NCI-H2171 treated with DMSO at 0.1 percent for 48 hours (cell line): ENCODE measurements at regions not wholly inside any gene's neighbourhood (a gene's known extent, or its start where the extent isn't known, plus 50 kb on each side); places are given as distances from the start of the nearest gene placed in this dataset.

Experiments
- DNase-seq: peaks from one replicate; lab custom pipeline; 2025; lab: John Stamatoyannopoulos, UW

DNA sequence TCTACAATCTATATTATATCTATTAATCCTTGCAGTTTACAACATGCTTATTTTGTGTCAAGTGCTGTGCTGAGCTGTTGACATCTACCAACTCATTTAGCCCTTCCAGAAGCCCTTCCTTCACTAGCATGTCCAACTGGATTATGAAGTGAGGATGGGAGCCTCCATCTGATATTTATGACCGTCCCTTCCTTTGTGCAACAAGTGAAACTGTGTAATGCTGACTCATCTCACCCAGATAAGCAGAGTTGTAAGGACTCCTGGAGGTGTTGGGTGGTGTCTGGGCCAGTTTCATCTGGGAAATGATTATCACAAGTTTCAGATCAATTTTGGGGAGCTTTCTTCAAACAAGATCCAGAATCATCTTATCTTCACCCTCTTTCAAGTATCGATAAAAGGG is 156.6 kb upstream of the ETAA1 start:
- DNase-seq = no peak

DNA sequence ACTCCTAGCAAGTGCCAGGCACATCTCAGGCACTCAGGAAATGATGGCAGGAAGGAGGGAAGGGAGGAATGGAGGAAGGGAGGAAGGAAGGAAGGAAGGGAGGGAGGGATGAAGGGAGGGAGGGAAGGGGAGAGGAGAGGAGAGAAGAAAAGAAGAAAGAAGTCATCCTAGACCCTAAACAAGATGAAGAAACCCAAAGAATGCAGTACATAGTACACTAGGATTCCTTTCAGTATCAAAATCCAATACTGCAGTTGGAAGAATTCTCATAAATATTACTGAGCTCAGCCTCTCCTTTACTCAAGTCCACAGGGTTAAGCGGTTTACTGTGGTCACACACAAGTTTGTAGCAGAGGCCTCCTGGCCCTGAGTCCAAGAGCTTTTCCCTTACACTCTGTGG is 155.7 kb upstream of the ETAA1 start:
- no peak for DNase-seq

DNA sequence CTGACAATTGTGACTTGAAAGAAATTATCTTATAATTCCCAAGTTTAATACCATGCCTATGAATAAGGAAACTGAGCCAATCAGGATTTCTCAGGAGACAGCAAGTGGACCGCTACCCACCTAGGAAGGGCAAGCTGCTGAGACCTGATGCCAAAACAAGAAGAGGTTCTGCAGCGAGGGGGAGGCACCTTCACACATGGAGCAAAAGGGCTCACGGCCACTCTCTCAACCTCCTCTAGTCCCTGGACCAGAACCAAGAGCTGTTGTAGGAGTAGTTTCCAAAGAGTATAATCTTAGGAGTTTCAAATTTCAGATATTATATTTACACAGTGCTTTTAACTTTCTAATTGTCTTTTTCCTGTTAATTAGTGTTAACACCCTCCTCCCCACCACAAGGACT is 154.7 kb upstream of the ETAA1 start:
- no peak for DNase-seq

DNA sequence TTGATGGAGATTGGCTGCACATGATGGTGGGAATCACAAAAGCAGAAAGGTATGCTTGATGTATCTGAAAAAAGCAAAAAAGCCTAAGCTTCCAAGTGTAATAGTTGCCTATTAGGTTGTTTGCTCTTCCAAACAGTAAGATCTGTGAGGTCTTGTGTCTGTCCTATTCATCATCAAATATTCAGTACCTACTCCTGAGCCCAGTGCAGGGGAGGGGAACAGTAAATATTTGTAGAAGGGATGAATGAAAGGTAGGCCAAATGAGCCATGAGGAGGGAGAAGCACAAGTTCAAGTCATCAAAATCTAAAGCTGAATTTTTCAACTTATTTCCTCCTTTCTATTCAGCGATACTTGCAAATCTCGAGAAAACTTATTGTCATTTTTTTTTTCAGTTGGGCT is 153.2 kb upstream of the ETAA1 start:
- DNase-seq = no peak

DNA sequence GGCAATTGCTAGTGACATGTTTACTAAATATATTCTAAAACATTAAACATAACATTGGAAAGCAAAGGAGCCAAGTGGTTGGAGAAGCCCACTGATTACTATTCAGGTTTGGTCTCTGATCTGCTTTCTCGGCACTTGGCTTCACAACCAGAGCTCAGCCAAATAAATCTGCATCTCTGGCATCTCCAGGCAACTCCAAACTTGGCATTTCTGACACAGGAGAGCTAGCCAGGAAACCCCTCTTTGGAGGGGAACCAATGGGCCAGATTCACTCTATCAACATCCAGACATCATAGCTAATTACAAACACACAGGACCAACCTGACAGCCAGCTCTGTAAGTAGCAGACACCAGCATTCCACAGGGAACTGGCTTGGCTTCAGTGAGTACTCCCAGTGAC is 150.3 kb upstream of the ETAA1 start:
- no peak for DNase-seq

DNA sequence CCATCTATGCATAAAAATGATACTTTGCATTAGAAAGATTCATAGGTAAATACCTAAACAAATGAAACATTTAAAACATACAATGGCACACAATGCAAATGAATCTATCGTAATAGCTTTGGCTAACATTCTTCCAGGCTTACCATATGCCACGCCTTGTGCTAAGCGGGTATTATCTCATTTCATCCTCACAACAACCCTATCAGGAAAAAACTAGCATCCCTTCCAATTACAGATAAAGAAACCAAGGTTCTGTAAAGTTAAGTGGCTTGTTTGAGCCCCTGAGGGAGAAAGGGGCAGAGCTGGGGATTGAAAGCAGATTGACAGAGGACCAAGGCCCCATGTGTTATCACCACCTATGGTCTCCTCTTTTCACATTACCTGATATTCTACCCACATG is 145.4 kb upstream of the ETAA1 start:
- no peak for DNase-seq

DNA sequence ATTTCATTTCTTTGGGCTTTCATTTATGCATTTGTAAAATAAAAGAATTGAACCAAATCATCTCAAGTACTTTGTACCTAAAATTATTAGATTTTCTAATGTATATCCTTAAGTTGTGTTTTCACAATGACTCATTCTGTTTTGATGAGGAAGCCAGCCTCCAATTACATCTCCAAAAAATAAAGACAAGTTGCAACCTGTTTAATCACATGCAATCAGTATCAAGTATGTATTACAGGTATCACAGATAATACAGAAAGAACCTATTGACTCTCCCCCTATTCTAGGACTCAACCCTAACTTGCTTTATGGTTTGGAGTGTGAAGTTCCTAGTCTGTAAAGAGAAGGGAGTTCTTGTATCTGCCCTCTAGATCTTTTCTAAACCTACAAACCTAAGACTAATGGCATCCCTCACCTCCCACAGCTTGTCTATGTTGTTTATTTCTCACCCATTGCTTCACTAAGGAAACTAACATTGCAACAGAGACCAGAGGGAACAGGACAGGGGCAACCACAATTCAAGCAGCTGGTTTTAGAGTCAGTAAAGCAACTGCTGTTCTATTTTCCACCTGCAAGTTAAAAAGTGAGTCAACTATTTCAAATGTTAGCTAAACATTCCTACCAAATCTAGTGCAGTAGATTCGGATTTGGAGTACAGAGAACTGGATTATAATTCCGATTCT is 141.1 kb upstream of the ETAA1 start:
- peak; percentile 43 for DNase-seq

DNA sequence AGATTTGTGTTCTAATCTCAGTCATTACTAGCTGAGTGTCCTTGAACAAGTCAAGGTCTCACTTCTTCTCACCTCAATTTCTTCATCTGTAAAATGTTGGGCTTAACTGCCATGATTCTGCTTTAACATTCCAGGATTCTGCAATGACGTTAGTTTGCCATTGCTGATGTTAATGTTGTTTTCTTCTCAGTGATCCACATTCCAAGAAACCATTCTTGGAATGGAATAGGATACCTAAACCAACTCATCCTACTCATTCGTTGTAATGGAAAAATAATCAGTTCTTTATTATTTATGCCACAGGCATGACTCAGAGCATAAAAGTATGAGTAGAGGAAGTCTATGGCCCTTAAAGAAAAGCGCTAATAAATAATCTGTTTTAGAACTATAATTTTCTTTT is 140.2 kb upstream of the ETAA1 start:
- no peak for DNase-seq

DNA sequence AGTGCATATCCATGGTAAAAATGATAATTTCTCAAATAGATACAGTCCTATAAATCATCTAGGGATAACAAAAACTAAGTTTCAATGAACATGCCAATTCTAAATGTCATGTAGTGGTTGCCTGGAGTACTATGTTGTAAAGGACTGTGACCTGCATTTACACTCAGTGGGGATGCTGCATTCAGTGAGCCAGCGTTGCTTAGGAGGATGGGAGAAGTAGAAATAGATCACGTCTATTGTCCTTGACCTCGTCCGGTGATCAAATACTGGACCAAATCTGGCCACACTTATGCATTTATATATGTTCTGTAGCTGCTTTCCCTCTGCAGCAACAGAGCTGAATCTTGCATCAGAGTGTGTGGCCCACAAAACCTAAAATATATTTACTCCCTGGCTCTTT is 139.0 kb upstream of the ETAA1 start:
- no peak for DNase-seq

DNA sequence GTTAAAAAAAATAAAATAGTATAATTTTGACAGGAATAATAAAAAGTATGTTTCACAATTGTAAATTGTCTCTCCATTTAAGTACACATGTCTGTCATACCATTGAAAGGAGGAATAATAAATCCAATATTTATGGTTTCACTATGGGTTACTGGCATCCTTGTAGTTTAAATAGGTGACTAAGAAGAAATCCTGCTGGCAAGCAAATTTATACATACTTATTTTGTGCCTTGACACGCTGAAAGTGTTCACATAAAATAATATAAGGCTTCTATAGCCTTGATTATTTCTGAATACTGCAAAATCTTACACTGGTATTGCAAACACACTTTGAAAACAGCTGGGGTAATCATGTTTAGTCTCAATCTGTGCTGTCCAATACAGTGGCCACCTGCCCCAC is 138.3 kb upstream of the ETAA1 start:
- no peak for DNase-seq

DNA sequence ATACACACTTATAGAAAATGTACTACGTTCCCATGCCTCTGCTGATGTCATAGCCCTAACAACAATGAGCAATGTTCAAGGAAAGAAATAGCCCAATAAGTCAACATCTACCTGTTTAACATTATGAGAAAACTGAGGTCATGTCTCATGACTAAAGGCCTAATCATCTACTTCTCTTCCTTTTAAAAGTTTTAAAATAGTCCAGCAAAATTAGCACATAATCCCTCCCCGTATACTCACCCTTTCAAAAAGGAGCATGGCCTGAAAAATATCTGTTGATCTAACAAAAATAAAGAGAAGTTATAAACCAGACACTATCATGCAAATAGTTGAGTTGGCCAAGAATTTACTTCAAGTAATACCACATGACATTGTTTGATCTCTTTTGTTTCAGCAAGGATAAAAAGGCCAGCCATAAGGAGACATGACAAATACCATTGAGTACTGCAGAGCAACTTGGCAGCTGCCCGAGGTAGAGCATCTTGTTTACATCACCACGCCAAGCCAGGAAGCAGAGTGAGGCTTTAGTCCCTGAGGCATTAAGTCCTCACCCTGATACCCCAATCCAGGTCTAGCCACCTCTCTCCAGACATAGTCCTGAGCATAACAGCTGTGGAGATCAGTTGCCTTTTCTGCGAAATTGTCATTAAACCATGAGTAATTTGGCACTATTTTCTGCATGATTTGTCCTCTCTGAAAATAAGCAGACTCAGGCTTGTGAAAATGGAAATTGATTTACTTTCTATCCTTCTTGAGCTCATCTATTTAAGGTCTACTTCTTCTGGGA is 137.4 kb upstream of the ETAA1 start:
- peak; percentile 92 for DNase-seq

DNA sequence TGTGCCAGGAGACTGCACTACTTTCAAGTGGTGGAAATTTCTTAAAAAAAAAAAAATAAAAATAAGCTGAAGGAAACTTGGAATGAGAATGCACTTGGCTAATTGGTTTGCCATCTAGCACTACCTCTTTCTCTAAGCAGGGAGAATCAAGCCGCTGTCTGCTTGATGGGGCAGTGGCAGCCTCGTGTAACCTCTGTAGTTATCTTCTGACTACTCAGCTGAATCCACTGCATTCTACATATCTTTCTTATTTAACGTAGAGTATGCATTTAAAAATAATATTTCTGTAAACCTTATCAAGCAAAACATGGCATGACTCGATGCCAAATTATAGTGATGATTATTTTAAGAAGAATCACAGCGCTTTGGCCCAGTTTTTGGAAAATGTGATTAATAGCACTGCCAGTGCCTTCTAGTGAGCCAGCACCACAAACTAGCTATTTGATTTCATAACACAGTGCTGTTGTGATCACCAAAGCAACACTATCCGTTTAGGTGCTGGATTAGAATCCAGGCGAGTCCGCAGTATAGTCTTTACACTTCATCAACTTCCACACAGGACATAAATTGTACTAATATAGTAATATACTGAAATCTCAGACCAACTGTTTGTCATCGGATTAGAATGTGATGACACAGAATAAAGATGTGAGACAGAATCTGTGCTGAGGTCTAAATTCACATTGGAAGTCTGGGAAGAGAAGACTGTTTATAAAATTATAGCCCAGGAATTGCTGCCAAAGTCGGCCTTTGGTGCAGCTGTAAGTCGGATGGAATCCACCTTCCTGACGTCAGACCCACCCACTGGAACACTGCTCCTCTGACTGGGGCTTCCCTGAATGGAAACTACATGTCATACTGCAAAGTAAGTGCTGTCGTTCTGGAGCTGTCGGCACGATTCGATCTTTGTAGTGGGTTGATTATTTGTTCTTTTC is 136.5 kb upstream of the ETAA1 start:
- peak; percentile 80 for DNase-seq

DNA sequence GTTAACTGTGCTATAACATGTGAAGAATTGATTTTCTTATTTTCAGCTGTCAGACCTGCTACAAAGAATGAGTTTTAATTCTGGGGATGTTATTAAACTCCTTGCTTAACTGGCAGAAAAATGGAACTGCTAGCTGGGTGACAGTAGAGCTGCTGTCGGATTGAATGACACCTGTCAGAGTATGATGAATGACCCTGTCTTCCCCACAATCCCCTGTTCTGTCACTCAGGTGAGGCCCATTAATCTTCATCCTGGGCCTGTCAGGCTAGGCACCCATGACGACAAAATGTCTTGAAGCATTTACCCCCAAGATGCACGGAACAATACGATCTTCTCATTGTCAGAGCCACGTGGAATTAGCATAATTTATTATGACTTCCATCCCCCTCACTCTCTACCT is 129.9 kb upstream of the ETAA1 start:
- DNase-seq = no peak

DNA sequence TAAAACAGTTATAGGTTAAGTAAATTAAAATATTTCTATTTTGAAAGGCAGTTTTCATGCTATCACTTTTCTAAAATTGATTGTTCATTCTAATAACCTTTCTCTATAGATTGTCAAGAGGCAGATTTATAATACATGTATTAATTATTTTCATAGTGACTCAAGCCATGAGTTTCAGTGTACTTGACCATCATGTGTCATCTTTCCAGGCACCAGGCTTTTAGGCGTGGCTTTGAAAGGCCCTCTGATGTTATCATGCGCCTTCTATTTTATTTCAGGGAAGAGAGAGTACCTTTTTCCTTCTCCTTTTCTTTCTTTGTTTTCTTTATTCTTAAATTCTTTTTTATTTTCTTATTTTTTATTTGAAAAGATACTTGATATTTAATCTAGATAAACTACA is 128.3 kb upstream of the ETAA1 start:
- no peak for DNase-seq

DNA sequence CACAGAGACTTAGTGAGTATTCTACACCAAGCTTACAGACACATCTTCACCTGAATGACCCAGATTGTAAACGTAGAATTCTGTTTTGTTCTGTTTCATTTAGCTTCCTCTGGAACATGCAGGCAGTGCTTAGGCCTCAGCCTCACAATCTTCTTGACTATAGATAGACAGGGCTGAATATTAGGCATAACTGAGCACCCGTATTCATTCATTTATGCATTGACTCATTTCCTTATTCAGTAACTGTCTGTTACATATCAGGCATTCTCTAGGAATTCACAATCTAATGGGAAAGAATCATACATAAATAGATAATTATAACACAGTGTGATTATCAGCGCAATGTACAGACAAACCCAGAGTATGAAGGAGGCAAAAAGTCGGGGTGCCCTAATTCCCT is 124.9 kb upstream of the ETAA1 start:
- DNase-seq = no peak

DNA sequence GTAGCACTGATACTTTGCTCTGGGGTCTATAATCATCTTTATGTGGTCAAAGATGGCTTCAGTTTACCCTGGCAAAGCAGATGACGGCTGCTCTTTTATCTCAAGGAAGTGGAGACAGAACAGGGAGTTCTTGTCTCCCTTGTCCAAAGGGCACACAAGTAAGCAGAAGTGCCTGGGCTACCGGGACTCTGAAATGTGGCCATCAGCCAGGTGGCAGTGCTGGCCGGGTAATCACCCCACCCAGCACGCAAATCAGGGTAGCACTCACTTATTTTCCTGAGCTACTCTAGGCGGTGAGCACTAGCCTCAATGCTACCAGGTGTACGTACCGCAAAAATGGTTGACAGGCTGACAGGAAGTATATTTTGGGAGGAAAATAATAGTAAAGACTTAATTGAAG is 119.7 kb upstream of the ETAA1 start:
- DNase-seq = no peak

DNA sequence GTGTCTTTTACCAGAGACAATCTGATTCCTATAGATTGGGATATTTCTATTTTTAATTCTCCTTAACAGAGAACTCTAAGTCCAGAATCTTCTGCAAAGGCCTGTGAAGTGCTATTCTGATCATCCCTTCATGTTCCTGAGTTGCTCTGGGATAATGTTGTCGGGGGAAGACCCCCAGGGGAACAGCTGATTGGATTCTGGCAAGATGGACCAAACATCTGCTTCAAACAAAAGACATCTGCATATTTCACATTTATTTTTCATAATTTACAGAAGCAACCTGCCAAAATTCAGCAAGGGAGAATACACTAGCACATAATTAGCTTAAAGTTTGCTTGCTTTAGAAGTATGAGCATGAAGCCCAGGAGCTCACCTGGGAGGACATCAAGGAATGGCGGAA is 116.0 kb upstream of the ETAA1 start:
- DNase-seq = no peak

DNA sequence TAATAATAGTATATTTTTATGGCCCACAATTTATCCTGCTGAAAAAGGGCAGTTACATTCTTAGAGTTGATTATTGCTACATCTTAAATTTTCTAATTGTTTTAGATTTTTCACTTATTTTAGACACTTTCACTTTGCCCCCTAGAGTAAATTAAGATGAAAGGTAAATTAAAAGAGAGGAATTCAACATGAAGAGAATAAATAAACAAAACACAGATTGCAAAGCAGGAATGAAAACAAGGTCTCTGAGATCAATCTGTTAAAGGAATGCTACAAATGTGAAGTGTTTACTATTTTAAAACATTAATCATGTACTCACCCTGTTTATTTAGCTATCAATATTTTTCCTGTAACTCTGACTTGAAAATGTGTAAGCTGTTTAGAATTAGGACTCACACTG is 113.5 kb upstream of the ETAA1 start:
- no peak for DNase-seq

DNA sequence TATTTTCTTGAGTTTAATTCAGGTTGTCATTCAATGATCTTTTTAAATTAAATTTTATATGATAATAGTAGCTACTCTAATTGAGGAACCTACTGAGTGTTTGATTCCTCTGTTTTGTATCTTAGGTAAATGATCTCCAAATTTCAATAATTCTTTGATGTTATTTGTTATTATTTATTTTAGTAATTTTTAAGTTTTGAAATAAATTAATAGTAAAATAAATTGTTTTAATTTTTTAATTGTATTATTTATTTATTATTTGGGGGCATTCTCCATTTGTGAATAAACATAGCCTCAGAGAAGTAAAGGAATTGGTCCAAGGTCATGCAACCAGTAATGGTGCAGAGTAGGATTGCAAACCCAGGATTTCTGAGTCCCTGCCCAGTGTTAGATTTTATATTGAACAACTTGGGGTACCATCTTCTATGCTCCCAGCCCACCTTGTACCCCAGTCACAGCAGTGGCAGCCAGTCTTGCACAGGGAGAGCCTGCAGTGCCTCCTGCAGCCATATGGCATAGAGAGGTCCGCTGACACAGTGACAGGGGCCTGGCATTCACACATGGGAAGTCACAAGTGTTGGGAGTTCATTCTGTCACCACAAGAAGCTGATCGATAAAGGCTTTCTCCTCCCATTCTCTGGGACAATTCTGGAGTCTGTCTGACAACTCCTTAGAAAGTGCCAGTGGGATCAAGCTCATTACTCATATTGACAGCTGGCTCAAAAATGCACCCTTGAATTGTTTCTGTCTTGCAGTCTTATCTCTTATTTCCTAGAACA is 110.0 kb upstream of the ETAA1 start:
- DNase-seq = no peak

DNA sequence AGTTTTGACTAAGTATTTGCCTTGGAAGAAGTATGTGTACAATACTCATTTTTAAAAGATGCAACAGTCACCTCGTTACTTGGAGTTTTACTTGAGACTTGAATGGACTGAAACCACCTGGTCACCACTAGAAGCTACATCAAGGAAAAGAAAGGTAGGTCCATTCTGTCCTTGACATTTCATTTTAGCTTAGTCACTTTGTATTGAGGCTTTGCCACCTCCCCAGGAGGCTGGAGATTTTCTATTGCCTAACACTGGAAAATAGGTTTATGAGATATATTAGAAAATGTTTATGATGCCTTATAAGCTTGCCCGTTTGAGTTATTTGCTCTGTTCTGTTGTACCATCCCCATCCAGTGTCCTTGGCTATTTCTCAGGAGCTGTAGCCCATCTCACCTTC is 107.9 kb upstream of the ETAA1 start:
- no peak for DNase-seq

DNA sequence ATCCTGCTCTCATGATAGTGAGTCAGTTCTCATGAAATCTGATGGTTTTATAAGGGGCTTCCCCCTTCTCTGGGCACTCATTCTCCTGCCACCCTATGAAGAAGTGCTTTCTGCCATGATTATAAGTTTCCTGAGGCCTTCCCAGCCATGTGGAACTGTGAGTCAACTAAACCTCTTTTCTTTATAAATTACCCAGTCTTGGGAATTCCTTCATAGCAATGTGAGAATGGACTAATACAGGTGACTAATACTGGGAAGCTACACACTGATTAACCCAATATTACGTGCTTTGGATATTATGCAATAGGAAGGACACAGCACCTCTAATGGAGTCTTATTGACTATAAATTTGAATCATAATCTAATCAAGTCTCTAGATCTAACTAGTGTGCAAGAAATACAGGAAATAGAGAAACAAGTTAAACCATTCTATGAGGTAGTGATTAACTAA is 107.2 kb upstream of the ETAA1 start:
- no peak for DNase-seq
